Liver (tissue), 8 donors: ENCODE measurements at regions not wholly inside any gene's neighbourhood (a gene's known extent, or its start where the extent isn't known, plus 50 kb on each side); places are given as distances from the start of the nearest gene placed in this dataset.

Experiments used
- DNase-seq: peaks from one replicate; pipeline ENCODE4 v3.0.0-alpha.2; 2017; ENCODE audit warnings: low spot score
- H3K27ac ChIP-seq, 2 donors: one replicate each; pipeline ENCODE4 v1.7.0; 2013; ENCODE audit warnings: inconsistent platforms in 2 of 2, low read length in 2 of 2, control low read depth in 1 of 2, low read depth in 1 of 2, mild to moderate bottlenecking in 1 of 2
- H3K27me3 ChIP-seq, 4 donors: one replicate each; pipeline versions ENCODE4 v1.6.1 to v1.7.0; 2013; ENCODE audit warnings: low read length in 3 of 4, inconsistent platforms in 1 of 4, mild to moderate bottlenecking in 1 of 4, moderate library complexity in 1 of 4; ENCODE audit not compliant: control insufficient read depth in 4 of 4, insufficient read depth in 4 of 4
- H3K36me3 ChIP-seq, 4 donors: one replicate each; pipeline versions ENCODE4 v1.6.1 to v1.7.0; 2013; ENCODE audit warnings: low read length in 3 of 4, mild to moderate bottlenecking in 3 of 4, low read depth in 1 of 4, moderate library complexity in 1 of 4; ENCODE audit not compliant: control insufficient read depth in 4 of 4, insufficient read depth in 3 of 4
- H3K4me1 ChIP-seq, 4 donors: one replicate each; pipeline versions ENCODE4 v1.6.1 to v1.7.0; 2013; ENCODE audit warnings: low read length in 3 of 4, mild to moderate bottlenecking in 3 of 4, moderate library complexity in 1 of 4; ENCODE audit not compliant: control insufficient read depth in 4 of 4, insufficient read depth in 4 of 4
- H3K4me3 ChIP-seq, 3 donors: one replicate each; pipeline versions ENCODE4 v1.6.1 to v1.7.0; 2013; ENCODE audit warnings: low read length in 3 of 3, control low read depth in 1 of 3, low read depth in 1 of 3, mild to moderate bottlenecking in 1 of 3
- H3K9ac ChIP-seq, 2 donors: one replicate each; pipeline ENCODE4 v1.7.0; 2013; ENCODE audit warnings: low read length in 2 of 2, mild to moderate bottlenecking in 2 of 2, moderate library complexity in 2 of 2, control low read depth in 1 of 2, low read depth in 1 of 2
- H3K9me3 ChIP-seq, 4 donors: one replicate each; pipeline versions ENCODE4 v1.6.1 to v1.7.0; 2013; ENCODE audit warnings: low read length in 3 of 4; ENCODE audit not compliant: control insufficient read depth in 4 of 4
- ATF3 ChIP-seq: IDR thresholded peaks from 2 replicates; pipeline ENCODE4 v1.6.1; 2016; ENCODE audit warnings: antibody characterized with exemption
- CTCF ChIP-seq: fragments of 150-350 bp; IDR thresholded peaks from 2 replicates; pipeline ENCODE4 v1.5.1; 2017; ENCODE audit warnings: improper control_type of control experiment, low read depth, low read length; ENCODE audit not compliant: missing input control
- FOXA1 ChIP-seq: IDR thresholded peaks from 2 replicates; pipeline ENCODE4 v1.6.1; 2016; ENCODE audit warnings: antibody characterized with exemption
- FOXA2 ChIP-seq: IDR thresholded peaks from 2 replicates; pipeline ENCODE4 v1.6.1; 2016; ENCODE audit warnings: antibody characterized with exemption
- HNF4A ChIP-seq, 2 donors: conservative IDR thresholded peaks; 2 replicates each; pipeline ENCODE4 v1.6.1; 2016; ENCODE audit warnings: antibody characterized with exemption in 2 of 2, mild to moderate bottlenecking in 2 of 2
- HNF4G ChIP-seq: IDR thresholded peaks from 2 replicates; pipeline ENCODE4 v1.6.1; 2016; ENCODE audit warnings: antibody characterized with exemption
- JUND ChIP-seq, 2 donors: IDR thresholded peaks; 2 replicates each; pipeline ENCODE4 v1.6.1; 2016; ENCODE audit warnings: antibody characterized with exemption in 2 of 2
- NR2F2 ChIP-seq: IDR thresholded peaks from 2 replicates; pipeline ENCODE4 v1.6.1; 2016; ENCODE audit warnings: antibody characterized with exemption
- RAD21 ChIP-seq, 2 donors: IDR thresholded peaks; 2 replicates each; pipeline ENCODE4 v1.6.1; 2016; ENCODE audit warnings: antibody characterized with exemption in 2 of 2, mild to moderate bottlenecking in 2 of 2
- REST ChIP-seq: IDR thresholded peaks from 2 replicates; pipeline ENCODE4 v1.6.1; 2016; ENCODE audit warnings: antibody characterized with exemption, mild to moderate bottlenecking
- RXRA ChIP-seq, 2 donors: IDR thresholded peaks; 2 replicates each; pipeline ENCODE4 v1.6.1; 2017 to 2018; ENCODE audit warnings: antibody characterized with exemption in 2 of 2, mild to moderate bottlenecking in 1 of 2
- SP1 ChIP-seq: IDR thresholded peaks from 2 replicates; pipeline ENCODE4 v1.6.1; 2018; ENCODE audit warnings: antibody characterized with exemption, mild to moderate bottlenecking
- TAF1 ChIP-seq: conservative IDR thresholded peaks from 2 replicates; pipeline ENCODE4 v1.6.1; 2016; ENCODE audit warnings: antibody characterized with exemption, mild to moderate bottlenecking
- YY1 ChIP-seq: IDR thresholded peaks from 2 replicates; pipeline ENCODE4 v1.6.1; 2016; ENCODE audit warnings: antibody characterized with exemption, mild to moderate bottlenecking
- ZBTB33 ChIP-seq: IDR thresholded peaks from 2 replicates; pipeline ENCODE4 v1.6.1; 2016; ENCODE audit warnings: antibody characterized with exemption
- WGBS: extraction: QIAGEN DNeasy Blood & Tissue Kit; methylation state at CpG from one replicate; pipeline ENCODE4 v1.1.7; 2013; 5-methylcytosine and 5-hydroxymethylcytosine counted together
- donor health status: healthy.
- donor health status: healthy.
- donor health status: healthy.
- donor health status: healthy.
- donor health status: healthy.

- TF ChIP-seq REST = no peak
- no peak for TF ChIP-seq FOXA2
- TF ChIP-seq ATF3 = no peak
- TF ChIP-seq NR2F2 = no peak
- no peak for TF ChIP-seq YY1
- no peak for TF ChIP-seq FOXA1
- no peak for TF ChIP-seq HNF4G
Measured at GRCh38 chr6:140912686-140913085, 1220.0 kb upstream of the GJE1 start (continued).

GRCh38 chr6:140909625-140910024, 1223.1 kb upstream of the GJE1 start:
- 85% methylated on average over 1 of the region's 1 CpG for WGBS
- DNase-seq = no peak

More at GRCh38 chr6:140909625-140910024, 1223.1 kb upstream of the GJE1 start:
- TF ChIP-seq CTCF (no peak), FOXA2 (no peak), SP1 (no peak), REST (no peak), TAF1 (no peak), HNF4G (no peak), RAD21 (IDR thresholded peaks at IDR 0.05) (no peak), YY1 (no peak), JUND (IDR thresholded peaks at IDR 0.05) (no peak), FOXA1 (no peak), ZBTB33 (no peak), RXRA (IDR thresholded peaks at IDR 0.05) (no peak), NR2F2 (no peak), HNF4A (conservative IDR thresholded peaks at IDR 0.05) (no peak)
- no peaks in the 10 kb centered on the region for H3K36me3 ChIP-seq
- H3K9ac ChIP-seq = no peak overlapping the region
- H3K4me3 ChIP-seq = no peak overlapping the region
- H3K27ac ChIP-seq = no peak overlapping the region
- peaks cover 0 to 4% (median 0%) of the 10 kb centered on the region in 4 donors for H3K9me3 ChIP-seq
- H3K27me3 ChIP-seq = no peaks in the 10 kb centered on the region
- H3K4me1 ChIP-seq = no peaks in the 10 kb centered on the region
